HG03045 (cell line): ENCODE measurements at regions not wholly inside any gene's neighbourhood (a gene's known extent, or its start where the extent isn't known, plus 50 kb on each side); places are given as distances from the start of the nearest gene placed in this dataset.

Source experiments
- ATAC-seq: cut with Tn5 transposase; IDR thresholded peaks from one replicate; pipeline ENCODE4 v1.9.1; 2021; ENCODE audit warnings: mild to moderate bottlenecking, moderate library complexity; ENCODE audit not compliant: unreplicated experiment

DNA sequence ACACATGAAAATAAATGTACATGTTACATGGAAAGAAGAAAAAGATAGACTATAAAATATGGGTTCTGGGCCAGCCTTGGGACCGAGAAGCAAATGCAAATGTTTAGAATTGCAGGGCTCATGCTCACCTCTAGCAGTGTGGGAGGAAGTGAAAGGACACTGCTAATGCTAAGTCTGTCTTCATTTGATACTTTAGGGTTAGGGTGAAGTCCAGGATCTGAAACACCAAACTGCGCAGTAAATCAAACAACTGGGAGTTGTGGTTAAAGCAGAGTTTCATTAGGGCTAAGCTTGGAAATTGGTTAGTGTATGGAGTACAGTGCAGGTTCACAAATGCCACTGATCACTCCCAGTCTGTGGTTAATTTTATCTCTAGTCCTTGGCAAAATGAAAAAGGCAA lies 73.2 kb upstream of the PDK4 start:
- no peak for ATAC-seq

DNA sequence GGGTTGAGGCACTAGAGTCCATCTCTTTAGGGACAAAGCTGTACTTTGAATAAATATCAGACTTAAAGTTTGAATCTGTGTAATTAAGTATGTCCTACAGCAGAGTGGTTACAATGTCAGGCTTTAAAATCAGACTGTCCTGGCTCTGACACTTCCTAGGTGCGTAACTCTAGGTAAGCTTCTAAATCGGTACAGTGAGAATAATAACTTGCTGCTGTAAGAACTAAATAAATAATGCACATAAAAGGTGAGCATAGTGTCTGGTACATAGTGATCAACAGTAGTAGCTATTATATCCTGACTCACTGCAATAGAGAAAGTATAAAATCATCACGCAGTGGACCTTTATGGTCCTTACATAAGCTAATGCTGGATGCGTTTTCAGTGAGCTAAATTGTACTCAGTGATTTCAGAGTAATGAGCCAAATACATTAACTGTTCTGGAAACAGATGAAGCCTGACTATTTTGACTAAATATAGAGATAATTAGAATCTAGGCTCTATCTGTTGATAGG lies 72.2 kb upstream of the PDK4 start:
- ATAC-seq: no peak

DNA sequence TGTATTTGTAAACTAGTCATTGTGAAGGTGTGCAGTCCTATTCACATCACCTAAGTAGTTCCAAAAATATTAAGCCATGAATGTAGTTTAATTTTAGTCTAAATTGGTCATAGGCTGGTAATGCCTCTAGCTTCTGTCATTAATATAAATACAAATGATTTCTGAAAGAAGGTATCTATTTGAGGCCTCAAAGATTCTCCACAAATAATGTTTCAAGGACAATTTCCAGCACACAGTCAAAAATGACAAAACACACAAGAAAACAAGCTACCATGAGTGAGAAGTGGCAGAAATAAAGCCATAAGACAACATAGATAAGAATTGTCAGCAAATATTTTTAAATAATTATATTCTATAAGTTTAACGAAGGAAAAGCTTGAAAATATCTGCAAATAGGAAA lies 66.7 kb upstream of the PDK4 start:
- no peak for ATAC-seq

DNA sequence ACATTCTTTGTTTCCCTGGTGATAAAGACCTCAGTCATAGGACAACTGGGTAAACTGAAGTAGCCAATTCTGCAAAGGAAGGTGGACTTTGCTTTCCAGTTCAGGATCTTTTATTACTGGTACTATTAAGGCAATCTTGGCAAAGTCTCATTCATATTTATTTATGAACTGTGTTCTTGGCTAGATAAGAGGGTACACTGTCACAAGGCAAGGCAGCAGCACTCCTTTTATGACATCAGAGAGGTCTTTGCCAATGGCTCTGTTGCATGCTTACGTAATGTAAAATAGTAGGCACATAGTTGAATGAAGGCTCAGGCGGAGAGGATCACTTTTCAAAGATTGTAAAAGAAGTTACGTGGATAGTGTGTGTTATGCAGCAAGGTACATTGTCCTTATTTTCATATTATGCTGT lies 63.7 kb upstream of the PDK4 start:
- no peak for ATAC-seq

DNA sequence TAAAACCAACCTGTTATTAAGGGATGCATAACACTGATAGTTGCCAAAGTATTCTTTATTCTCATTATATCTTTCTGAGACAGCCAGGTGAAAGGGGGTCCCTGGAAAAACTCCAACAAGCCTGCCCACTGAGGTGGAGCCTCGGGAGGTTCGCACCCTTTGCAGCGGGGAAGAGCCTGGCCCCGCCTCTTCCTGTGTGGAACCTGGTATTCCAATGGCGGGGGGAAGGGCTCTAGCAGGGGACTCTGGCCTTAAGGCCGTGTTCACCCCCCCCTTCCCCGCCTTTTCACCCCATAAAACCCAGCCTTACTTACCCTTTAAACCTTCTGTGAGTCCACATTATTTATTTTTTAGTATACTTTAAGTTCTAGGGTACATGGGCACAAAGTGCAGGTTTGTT lies 62.4 kb upstream of the PDK4 start:
- no peak for ATAC-seq

DNA sequence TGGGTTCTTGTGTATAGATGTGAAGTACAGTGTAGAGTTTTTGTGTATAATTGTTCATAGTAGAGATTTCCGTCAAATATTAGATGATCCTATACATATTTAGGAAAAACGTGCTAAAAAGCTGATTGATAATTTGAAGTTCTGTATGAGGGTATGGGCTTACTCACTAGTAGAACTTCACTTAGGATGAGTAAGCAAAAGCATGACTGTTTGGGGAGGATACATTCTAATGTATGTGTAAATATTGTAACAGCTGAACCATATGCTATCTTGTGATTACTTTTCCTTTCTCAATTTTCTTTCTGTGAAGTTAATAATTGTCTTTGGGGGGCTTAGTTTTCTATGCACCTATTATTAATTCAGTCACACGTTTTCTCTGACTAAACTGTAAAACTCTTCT lies 53.2 kb upstream of the PDK4 start:
- no peak for ATAC-seq

DNA sequence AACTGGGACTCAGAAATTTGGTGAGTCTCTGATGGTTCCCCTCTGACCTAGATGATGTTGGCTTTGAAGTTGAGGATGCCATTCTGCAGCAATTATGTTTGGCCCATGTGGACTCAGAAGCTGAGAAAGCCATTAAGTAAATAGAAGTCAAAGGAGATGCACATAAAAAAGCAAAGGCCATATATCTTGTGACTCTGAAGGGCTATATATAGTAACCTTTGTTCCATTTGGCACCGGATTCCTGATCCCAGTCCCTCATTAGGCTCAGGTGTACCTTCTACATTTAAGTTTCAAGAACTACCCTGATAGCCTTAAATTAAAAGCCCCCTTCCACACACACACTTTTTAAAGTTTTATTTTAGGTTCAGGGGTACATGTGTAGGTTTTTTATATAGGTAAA lies 50.0 kb upstream of the PDK4 start:
- ATAC-seq: no peak
